Progenitor cell of endocrine pancreas (in vitro differentiated cells): ENCODE measurements at regions not wholly inside any gene's neighbourhood (a gene's known extent, or its start where the extent isn't known, plus 50 kb on each side); places are given as distances from the start of the nearest gene placed in this dataset.

Experiments used
- DNase-seq: peaks from one replicate; pipeline ENCODE4 v3.0.0; 2021; ENCODE audit warnings: low spot score; ENCODE audit not compliant: unreplicated experiment
- H3K27ac Mint-ChIP-seq: 2 replicates; pipeline ENCODE4 v1.8.0; 2021; ENCODE audit warnings: mild to moderate bottlenecking, moderate library complexity, mixed read lengths
- H3K27me3 Mint-ChIP-seq: 2 replicates; pipeline ENCODE4 v1.8.0; 2021; ENCODE audit warnings: mixed read lengths
- H3K36me3 Mint-ChIP-seq: 2 replicates; pipeline ENCODE4 v1.8.0; 2022; ENCODE audit warnings: mixed read lengths; ENCODE audit not compliant: insufficient read depth
- H3K4me1 Mint-ChIP-seq: 2 replicates; pipeline ENCODE4 v1.8.0; 2021; ENCODE audit warnings: low read depth, mixed read lengths
- H3K4me3 Mint-ChIP-seq: 2 replicates; pipeline ENCODE4 v1.8.0; 2021; ENCODE audit warnings: low read depth, mild to moderate bottlenecking, moderate library complexity, mixed read lengths
- H3K9me3 Mint-ChIP-seq: 2 replicates; pipeline ENCODE4 v1.8.0; 2021; ENCODE audit warnings: low read depth, mixed read lengths
- TF ChIP-seq, protein P1 (sequence below): fragments of 200-600 bp; sonication (generic); IDR thresholded peaks from one replicate; pipeline ENCODE4 v1.5.0; 2021; ENCODE audit warnings: antibody characterized with exemption, mild to moderate bottlenecking; ENCODE audit not compliant: unreplicated experiment

DNA sequence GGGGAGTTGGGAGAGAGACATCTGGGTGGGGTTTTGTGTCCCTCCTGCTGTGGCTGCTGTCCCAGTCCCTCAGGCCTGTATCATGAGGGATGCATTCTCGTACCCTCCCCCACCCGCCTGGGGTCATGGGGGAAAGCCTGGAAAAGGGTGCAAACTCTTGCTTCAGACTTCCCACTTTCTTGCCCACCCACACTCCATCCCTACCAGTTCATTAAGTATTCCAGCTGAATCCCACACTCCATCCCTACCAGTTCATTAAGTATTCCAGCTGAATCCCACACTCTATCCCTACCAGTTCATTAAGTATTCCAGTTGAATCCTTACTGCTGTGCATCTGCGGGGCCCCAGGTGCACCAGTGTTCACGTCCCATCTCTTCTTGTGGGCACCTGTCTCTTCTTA lies 116.3 kb downstream of the ACAA2 start:
- H3K36me3 Mint-ChIP-seq = no peaks in the 10 kb centered on the region
- H3K4me3 Mint-ChIP-seq = no peak overlapping the region
- no peaks in the 10 kb centered on the region for H3K9me3 Mint-ChIP-seq
- TF ChIP-seq, protein P1, sequence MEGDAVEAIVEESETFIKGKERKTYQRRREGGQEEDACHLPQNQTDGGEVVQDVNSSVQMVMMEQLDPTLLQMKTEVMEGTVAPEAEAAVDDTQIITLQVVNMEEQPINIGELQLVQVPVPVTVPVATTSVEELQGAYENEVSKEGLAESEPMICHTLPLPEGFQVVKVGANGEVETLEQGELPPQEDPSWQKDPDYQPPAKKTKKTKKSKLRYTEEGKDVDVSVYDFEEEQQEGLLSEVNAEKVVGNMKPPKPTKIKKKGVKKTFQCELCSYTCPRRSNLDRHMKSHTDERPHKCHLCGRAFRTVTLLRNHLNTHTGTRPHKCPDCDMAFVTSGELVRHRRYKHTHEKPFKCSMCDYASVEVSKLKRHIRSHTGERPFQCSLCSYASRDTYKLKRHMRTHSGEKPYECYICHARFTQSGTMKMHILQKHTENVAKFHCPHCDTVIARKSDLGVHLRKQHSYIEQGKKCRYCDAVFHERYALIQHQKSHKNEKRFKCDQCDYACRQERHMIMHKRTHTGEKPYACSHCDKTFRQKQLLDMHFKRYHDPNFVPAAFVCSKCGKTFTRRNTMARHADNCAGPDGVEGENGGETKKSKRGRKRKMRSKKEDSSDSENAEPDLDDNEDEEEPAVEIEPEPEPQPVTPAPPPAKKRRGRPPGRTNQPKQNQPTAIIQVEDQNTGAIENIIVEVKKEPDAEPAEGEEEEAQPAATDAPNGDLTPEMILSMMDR = no peak
- no peak for DNase-seq
- peaks cover 29% of the 10 kb centered on the region for H3K4me1 Mint-ChIP-seq
- H3K27ac Mint-ChIP-seq = no peak overlapping the region
- H3K27me3 Mint-ChIP-seq = peaks cover 4% of the 10 kb centered on the region

DNA sequence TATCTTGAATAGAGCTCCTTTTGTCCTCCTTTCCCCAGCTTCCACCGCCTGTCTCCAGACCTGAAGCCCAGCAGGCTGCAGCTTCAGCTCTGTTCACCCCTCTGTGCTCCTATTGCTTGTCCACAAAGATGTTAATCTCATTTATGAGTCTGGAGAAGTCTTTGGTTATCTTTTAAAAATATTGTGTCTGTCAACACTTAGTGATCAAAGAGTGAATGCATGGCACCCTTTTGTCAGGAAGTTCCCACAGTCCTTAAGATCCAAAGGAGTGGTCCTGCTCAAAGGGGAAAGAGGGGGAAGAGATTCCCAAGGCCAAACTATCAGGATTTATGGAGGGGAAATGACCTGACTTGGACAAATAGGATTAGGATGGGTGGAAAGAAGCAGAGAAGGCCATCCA lies 118.9 kb downstream of the ACAA2 start:
- peaks cover 29% of the 10 kb centered on the region for H3K4me1 Mint-ChIP-seq
- no peaks in the 10 kb centered on the region for H3K36me3 Mint-ChIP-seq
- H3K9me3 Mint-ChIP-seq = no peaks in the 10 kb centered on the region
- TF ChIP-seq, protein P1 = no peak
- DNase-seq = no peak
- no peak overlapping the region for H3K4me3 Mint-ChIP-seq
- H3K27me3 Mint-ChIP-seq = peaks cover 4% of the 10 kb centered on the region
- H3K27ac Mint-ChIP-seq = no peak overlapping the region

DNA sequence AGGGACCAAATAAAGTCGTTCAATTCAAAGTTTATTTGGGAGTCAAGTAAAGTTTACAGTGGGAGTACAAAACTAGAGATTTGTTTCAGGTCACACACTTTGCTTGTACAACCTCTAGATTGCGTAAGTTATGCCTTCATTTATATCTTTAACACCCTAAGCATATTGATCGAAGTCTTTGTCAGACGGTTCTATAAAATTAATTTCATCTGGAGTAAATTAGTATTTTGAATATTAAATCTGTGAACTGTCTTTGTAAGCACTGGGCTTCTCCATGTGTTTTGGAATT lies 119.7 kb downstream of the ACAA2 start:
- H3K36me3 Mint-ChIP-seq = no peaks in the 10 kb centered on the region
- TF ChIP-seq, protein P1 = no peak
- no peak for DNase-seq
- peaks cover 4% of the 10 kb centered on the region for H3K27me3 Mint-ChIP-seq
- H3K4me1 Mint-ChIP-seq = peaks cover 28% of the 10 kb centered on the region
- no peak overlapping the region for H3K27ac Mint-ChIP-seq
- no peak overlapping the region for H3K4me3 Mint-ChIP-seq
- no peaks in the 10 kb centered on the region for H3K9me3 Mint-ChIP-seq

DNA sequence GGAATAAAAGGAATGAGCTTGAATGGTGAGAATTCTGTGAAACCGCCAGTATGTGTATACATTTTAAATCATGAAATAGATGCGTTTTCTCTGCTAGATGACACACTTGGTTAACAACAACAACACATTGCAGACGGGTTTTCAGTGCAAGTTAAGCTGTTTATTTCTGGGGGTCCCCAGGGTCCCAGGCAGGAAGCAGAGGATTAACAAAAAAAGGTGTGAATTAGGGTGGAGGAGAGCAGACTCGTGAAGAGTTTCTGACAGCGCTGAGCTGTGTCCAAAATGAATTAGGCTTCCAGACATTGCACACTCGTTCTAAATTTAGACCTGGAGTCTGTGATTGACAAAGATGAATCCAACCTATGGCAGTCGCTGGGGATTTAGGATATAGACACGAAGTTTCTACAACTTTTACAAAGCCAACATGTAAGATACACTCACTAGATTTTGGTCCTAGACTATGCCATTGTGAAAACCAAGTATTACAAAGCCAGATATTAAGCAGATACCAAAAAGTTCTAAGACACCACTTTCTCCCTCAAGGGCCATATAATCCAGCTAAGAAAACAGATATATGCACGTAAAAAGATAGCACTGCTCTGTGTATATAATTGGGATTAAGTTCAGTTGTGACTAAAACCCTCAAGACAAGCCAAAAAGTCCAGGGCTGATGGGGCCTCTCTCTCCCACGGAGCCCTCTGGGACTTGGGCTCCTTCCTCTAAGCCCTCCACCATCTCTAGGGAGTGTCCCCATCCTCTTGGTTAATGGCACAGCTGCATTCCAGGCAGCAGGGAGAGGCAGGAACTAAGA lies 120.2 kb downstream of the ACAA2 start:
- Mint-ChIP-seq H3K4me3 (no peak overlapping the region), H3K4me1 (peaks cover 27% of the 10 kb centered on the region), H3K9me3 (no peaks in the 10 kb centered on the region), H3K27me3 (peaks cover 4% of the 10 kb centered on the region), H3K36me3 (no peaks in the 10 kb centered on the region), H3K27ac (no peak overlapping the region)
- TF ChIP-seq, protein P1 = no peak
- no peak for DNase-seq

DNA sequence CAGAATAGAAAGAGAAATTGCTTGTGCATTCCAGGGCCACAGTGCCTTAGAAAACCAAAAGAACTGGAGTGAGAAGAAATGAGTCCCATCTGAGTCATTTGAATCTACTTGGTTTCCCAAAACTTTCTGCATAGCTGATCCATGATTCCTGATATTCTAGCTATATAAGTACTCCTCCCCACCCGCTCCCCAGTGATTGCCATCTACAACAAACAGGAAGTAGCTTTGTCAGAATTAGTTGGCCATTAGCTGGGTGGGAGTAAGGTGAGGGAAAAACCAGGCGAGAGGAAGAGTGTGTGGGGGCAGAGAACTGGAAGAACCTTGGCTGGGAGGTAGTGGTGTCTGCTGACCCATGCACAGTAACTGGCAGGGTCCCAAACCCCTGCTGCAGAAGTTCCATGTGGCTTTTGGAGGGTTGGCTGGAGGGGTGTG lies 122.1 kb downstream of the ACAA2 start:
- DNase-seq = no peak
- Mint-ChIP-seq H3K9me3 (no peaks in the 10 kb centered on the region), H3K27me3 (peaks cover 4% of the 10 kb centered on the region), H3K36me3 (no peaks in the 10 kb centered on the region), H3K27ac (no peak overlapping the region), H3K4me1 (peaks cover 22% of the 10 kb centered on the region), H3K4me3 (no peak overlapping the region)
- TF ChIP-seq, protein P1 = no peak
